Neural progenitor cell (in vitro differentiated cells): ENCODE measurements at regions not wholly inside any gene's neighbourhood (a gene's known extent, or its start where the extent isn't known, plus 50 kb on each side); places are given as distances from the start of the nearest gene placed in this dataset.

Experiments
- DNase-seq: peaks from one replicate; pipeline ENCODE4 v3.0.0-alpha.2; 2016; ENCODE audit warnings: low spot score
- H2AFZ ChIP-seq: fragments of 200-600 bp; sonication (generic); replicated peaks from 2 replicates; pipeline ENCODE4 v1.6.1; 2016; ENCODE audit warnings: antibody characterized with exemption
- H3F3A ChIP-seq: fragments of 200-600 bp; sonication (generic); 2 replicates; pipeline ENCODE4 v1.6.1; 2016; ENCODE audit warnings: antibody characterized with exemption, low read depth
- H3K27ac ChIP-seq: fragments of 200-600 bp; sonication (generic); 2 replicates; pipeline ENCODE4 v1.5.1; 2016; ENCODE audit warnings: mild to moderate bottlenecking
- H3K27me3 ChIP-seq: fragments of 200-600 bp; sonication (generic); 2 replicates; pipeline ENCODE4 v1.6.1; 2016; ENCODE audit warnings: mild to moderate bottlenecking, moderate library complexity
- H3K36me3 ChIP-seq: fragments of 200-600 bp; sonication (generic); 2 replicates; pipeline ENCODE4 v1.5.1; 2016
- H3K4me1 ChIP-seq: fragments of 200-600 bp; sonication (generic); 2 replicates; pipeline ENCODE4 v1.6.1; 2016; ENCODE audit warnings: mixed run types
- H3K4me2 ChIP-seq: fragments of 200-600 bp; sonication (generic); 2 replicates; pipeline ENCODE4 v1.6.1; 2016
- H3K4me3 ChIP-seq: fragments of 200-600 bp; sonication (generic); 2 replicates; pipeline ENCODE4 v1.5.1; 2016
- H3K79me2 ChIP-seq: fragments of 200-600 bp; sonication (generic); 2 replicates; pipeline ENCODE4 v1.6.1; 2016; ENCODE audit warnings: low read depth
- H3K9ac ChIP-seq: fragments of 200-600 bp; sonication (generic); 2 replicates; pipeline ENCODE4 v1.6.1; 2016
- H3K9me3 ChIP-seq: fragments of 200-600 bp; sonication (generic); 2 replicates; pipeline ENCODE4 v1.5.1; 2016; ENCODE audit warnings: low read depth
- H4K20me1 ChIP-seq: fragments of 200-600 bp; sonication (generic); 2 replicates; pipeline ENCODE4 v1.6.1; 2016; ENCODE audit warnings: low read depth
- H3K27ac Mint-ChIP-seq: 3 replicates; pipeline ENCODE4 v1.8.0; 2021; ENCODE audit warnings: mixed read lengths
- H3K27me3 Mint-ChIP-seq: 2 replicates; pipeline ENCODE4 v1.8.0; 2022; ENCODE audit warnings: low read depth, mild to moderate bottlenecking, inconsistent platforms, moderate library complexity, mixed read lengths; ENCODE audit not compliant: insufficient read depth
- H3K36me3 Mint-ChIP-seq: 3 replicates; pipeline ENCODE4 v1.8.0; 2021; ENCODE audit warnings: mixed read lengths
- H3K4me1 Mint-ChIP-seq: 3 replicates; pipeline ENCODE4 v1.8.0; 2021; ENCODE audit warnings: mixed read lengths
- H3K4me3 Mint-ChIP-seq: 3 replicates; pipeline ENCODE4 v1.8.0; 2021; ENCODE audit warnings: mild to moderate bottlenecking, moderate library complexity, mixed read lengths
- H3K9me3 Mint-ChIP-seq: 3 replicates; pipeline ENCODE4 v1.8.0; 2020; ENCODE audit warnings: mixed read lengths
- EZH2 ChIP-seq: fragments of 200-600 bp; sonication (generic); IDR thresholded peaks from 2 replicates; pipeline ENCODE4 v1.6.1; 2017; ENCODE audit warnings: antibody characterized with exemption, mild to moderate bottlenecking, moderate library complexity
- EZH2phosphoT487 ChIP-seq: fragments of 200-600 bp; sonication (generic); IDR thresholded peaks from 2 replicates; pipeline ENCODE4 v1.6.1; 2017; ENCODE audit warnings: antibody characterized with exemption
- TF ChIP-seq, protein P1 (sequence below): fragments of 200-600 bp; sonication (generic); IDR thresholded peaks from 2 replicates; pipeline ENCODE4 v1.5.1; 2017; ENCODE audit warnings: antibody characterized with exemption, mild to moderate bottlenecking

- Histone ChIP-seq H4K20me1 (no peaks in the 10 kb centered on the region), H3K4me3 (no peak overlapping the region), H3F3A (no peaks in the 10 kb centered on the region), H3K79me2 (no peaks in the 10 kb centered on the region), H3K9me3 (no peaks in the 10 kb centered on the region), H3K9ac (no peak overlapping the region), H2AFZ (no peak overlapping the region), H3K36me3 (no peaks in the 10 kb centered on the region), H3K4me1 (no peaks in the 10 kb centered on the region), H3K27ac (no peak overlapping the region), H3K4me2 (no peak overlapping the region), H3K27me3 (no peaks in the 10 kb centered on the region)
- Mint-ChIP-seq H3K4me1 (peaks cover 18% of the 10 kb centered on the region), H3K4me3 (no peak overlapping the region), H3K27me3 (peaks cover 12% of the 10 kb centered on the region), H3K36me3 (no peaks in the 10 kb centered on the region), H3K27ac (peak overlapping the region; percentile 27), H3K9me3 (no peaks in the 10 kb centered on the region)
- no peak for TF ChIP-seq EZH2phosphoT487
- peak; percentile 33 for DNase-seq
Observed at GRCh38 chr1:34590211-34590623, 164.6 kb upstream of the GJB5 start.

DNA sequence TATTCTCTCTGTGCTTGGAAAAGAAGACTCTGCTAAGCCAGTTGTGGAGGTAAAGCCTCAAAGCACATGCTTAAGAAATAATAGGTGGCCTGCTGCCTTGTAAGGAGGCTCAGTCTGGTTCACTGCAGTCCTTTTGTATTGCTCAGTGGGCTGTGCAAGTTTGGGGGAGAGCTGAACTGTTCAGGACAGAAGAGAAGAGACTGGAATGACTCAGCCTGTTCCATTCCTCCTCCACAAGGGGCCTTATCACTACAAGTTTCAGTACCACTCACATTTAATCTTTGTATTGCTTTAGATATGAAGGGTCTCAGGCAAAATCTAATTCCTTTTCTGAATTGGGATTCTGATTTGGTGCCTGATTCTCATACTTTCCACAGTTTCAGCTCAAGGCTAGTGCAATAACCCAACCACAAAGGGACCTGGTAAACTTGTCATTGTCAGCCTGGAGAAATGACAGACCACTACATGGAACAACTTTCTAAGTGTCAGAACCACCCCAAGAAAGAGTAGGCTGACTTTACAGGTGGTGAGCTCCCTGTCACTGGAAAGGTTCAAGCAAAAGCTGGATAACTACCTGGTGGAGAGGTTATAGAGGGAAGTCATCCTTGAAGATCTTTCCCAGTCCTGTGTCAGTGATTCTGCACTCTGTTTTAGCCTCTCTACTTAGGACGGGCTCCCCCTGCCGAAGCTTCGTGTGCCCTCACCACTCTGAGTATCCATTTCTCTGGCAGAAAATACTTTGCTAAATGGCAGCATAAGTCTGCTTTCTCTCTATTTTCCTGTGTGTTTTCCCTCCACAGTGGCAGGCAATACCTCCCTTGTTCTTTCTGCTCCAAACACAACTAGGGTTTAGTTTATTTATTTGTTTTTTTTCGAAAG is 162.9 kb upstream of the GJB5 start:
- Histone ChIP-seq H3K4me2 (no peak overlapping the region), H3K27ac (no peak overlapping the region), H3K4me1 (no peaks in the 10 kb centered on the region), H3K27me3 (no peaks in the 10 kb centered on the region), H2AFZ (no peak overlapping the region), H3K9me3 (no peaks in the 10 kb centered on the region), H3K4me3 (no peak overlapping the region), H3K36me3 (no peaks in the 10 kb centered on the region), H3F3A (no peaks in the 10 kb centered on the region), H3K9ac (no peak overlapping the region), H4K20me1 (no peaks in the 10 kb centered on the region), H3K79me2 (no peaks in the 10 kb centered on the region)
- no peak for TF ChIP-seq EZH2
- TF ChIP-seq, protein P1, sequence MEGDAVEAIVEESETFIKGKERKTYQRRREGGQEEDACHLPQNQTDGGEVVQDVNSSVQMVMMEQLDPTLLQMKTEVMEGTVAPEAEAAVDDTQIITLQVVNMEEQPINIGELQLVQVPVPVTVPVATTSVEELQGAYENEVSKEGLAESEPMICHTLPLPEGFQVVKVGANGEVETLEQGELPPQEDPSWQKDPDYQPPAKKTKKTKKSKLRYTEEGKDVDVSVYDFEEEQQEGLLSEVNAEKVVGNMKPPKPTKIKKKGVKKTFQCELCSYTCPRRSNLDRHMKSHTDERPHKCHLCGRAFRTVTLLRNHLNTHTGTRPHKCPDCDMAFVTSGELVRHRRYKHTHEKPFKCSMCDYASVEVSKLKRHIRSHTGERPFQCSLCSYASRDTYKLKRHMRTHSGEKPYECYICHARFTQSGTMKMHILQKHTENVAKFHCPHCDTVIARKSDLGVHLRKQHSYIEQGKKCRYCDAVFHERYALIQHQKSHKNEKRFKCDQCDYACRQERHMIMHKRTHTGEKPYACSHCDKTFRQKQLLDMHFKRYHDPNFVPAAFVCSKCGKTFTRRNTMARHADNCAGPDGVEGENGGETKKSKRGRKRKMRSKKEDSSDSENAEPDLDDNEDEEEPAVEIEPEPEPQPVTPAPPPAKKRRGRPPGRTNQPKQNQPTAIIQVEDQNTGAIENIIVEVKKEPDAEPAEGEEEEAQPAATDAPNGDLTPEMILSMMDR: no peak
- no peak for TF ChIP-seq EZH2phosphoT487
- H3K27me3 Mint-ChIP-seq: peaks cover 14% of the 10 kb centered on the region
- H3K9me3 Mint-ChIP-seq: no peaks in the 10 kb centered on the region
- H3K27ac Mint-ChIP-seq: no peak overlapping the region
- no peaks in the 10 kb centered on the region for H3K36me3 Mint-ChIP-seq
- H3K4me3 Mint-ChIP-seq: no peak overlapping the region
- peaks cover 18% of the 10 kb centered on the region for H3K4me1 Mint-ChIP-seq
- DNase-seq: no peak

DNA sequence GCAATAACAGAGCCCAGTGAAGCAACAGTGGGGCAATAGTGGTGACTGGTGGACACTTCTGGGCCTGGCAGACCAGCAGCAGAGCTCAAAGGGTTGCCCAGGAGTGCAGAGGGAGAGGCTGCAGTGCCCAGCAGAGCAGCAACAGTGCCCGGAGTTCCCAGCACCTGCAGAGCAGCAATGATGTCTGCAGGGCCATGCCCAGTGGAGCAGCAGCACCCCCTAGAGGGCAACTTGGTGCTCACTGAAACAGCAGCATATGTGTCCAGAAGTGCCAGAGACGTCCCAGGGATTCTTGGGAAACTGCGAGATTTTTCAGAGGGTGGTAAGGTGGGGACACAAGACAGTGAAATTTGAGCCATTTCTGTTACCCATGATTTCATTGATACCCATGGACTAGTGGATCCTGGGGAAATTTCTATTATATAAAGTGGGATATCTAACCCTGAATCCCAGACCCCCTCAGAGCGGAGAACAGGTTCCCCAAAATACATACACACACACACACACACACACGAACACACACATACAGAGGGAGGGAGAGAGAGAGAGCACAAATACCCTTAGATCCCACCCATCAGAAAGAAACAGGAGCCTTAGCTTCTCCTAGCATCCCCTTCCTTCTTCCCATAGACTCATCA is 156.9 kb upstream of the GJB5 start:
- Mint-ChIP-seq H3K27me3 (peaks cover 12% of the 10 kb centered on the region), H3K36me3 (no peaks in the 10 kb centered on the region), H3K27ac (no peak overlapping the region), H3K9me3 (no peaks in the 10 kb centered on the region), H3K4me1 (peaks cover 2% of the 10 kb centered on the region), H3K4me3 (no peak overlapping the region)
- Histone ChIP-seq H3K9me3 (no peaks in the 10 kb centered on the region), H3K4me3 (no peak overlapping the region), H4K20me1 (no peaks in the 10 kb centered on the region), H3F3A (no peaks in the 10 kb centered on the region), H2AFZ (peak overlapping the region; percentile 52), H3K9ac (no peak overlapping the region), H3K36me3 (no peaks in the 10 kb centered on the region), H3K79me2 (no peaks in the 10 kb centered on the region), H3K4me2 (no peak overlapping the region), H3K27ac (no peak overlapping the region), H3K27me3 (no peaks in the 10 kb centered on the region), H3K4me1 (no peaks in the 10 kb centered on the region)
- TF ChIP-seq EZH2: no peak
- TF ChIP-seq, protein P1: peak; percentile 97
- peak; percentile 89 for DNase-seq

DNA sequence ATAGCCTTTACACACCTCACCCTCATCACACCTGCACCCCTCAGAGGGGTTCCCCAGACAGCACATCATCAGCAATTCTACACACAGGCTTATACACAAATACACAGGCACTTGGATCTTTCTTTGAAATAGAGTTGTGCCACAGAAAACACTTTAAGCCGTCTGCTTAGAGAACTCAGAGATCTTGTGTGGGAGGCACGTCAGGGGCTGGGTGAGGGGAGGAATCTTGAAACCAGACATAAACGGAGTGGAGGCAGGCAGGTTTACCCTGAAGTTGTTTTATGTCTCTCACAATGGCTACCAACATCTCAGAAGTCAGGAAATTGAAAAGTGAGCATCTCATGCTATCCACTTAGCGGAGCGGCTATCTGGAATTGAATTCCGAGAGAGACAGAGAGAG is 151.9 kb upstream of the GJB5 start:
- no peaks in the 10 kb centered on the region for H3K4me1 ChIP-seq
- H3K9me3 ChIP-seq: no peaks in the 10 kb centered on the region
- Mint-ChIP-seq H3K27me3 (peaks cover 7% of the 10 kb centered on the region), H3K27ac (no peak overlapping the region), H3K4me1 (peaks cover 6% of the 10 kb centered on the region), H3K4me3 (no peak overlapping the region), H3K9me3 (no peaks in the 10 kb centered on the region), H3K36me3 (no peaks in the 10 kb centered on the region)
- no peak overlapping the region for H3K27ac ChIP-seq
- H4K20me1 ChIP-seq: no peaks in the 10 kb centered on the region
- H3K4me3 ChIP-seq: no peak overlapping the region
- TF ChIP-seq, protein P1: no peak
- TF ChIP-seq EZH2phosphoT487 (no peak), EZH2 (no peak)
- H3F3A ChIP-seq: no peaks in the 10 kb centered on the region
- H3K4me2 ChIP-seq: no peak overlapping the region
- no peak overlapping the region for H3K9ac ChIP-seq
- no peak overlapping the region for H2AFZ ChIP-seq
- H3K36me3 ChIP-seq: no peaks in the 10 kb centered on the region
- no peaks in the 10 kb centered on the region for H3K27me3 ChIP-seq
- H3K79me2 ChIP-seq: no peaks in the 10 kb centered on the region
- DNase-seq: no peak
